H1 (cell line): ENCODE measurements at regions not wholly inside any gene's neighbourhood (a gene's known extent, or its start where the extent isn't known, plus 50 kb on each side); places are given as distances from the start of the nearest gene placed in this dataset.

Source experiments
- CTCF ChIA-PET: fragments of 300-600 bp; sonication (Branson Sonifier 250); formaldehyde crosslinking; loops from one replicate; lab custom pipeline; 2021; ENCODE audit not compliant: partially characterized antibody; lab: Charles Lee
- POLR2A ChIA-PET: fragments of 300-600 bp; sonication (Branson Sonifier 250); formaldehyde crosslinking; loops from one replicate; lab custom pipeline; 2021; ENCODE audit warnings: inconsistent platforms; ENCODE audit not compliant: partially characterized antibody; lab: Charles Lee
- DNase-seq, 2 experiments: peaks; one replicate each; pipeline versions ENCODE4 v3.0.0 to v3.0.0-alpha.2; 2010 to 2022; ENCODE audit warnings: low spot score in 2 of 2, low read depth in 1 of 2, mixed read lengths in 1 of 2
- FAIRE-seq: peaks from 2 replicates; lab custom pipeline; 2011; peaks lifted over from hg19 to GRCh38; lab: Jason Lieb, UNC
- H2AFZ ChIP-seq: 2 replicates; pipeline ENCODE4 v1.8.1; 2012; ENCODE audit warnings: low read length, inconsistent platforms
- H2AK5ac ChIP-seq: 2 replicates; pipeline ENCODE4 v1.6.1; 2013; ENCODE audit warnings: low read depth, low read length
- H2BK120ac ChIP-seq: replicated peaks from 2 replicates; pipeline ENCODE3; 2013; ENCODE audit warnings: low read depth, low read length, inconsistent platforms
- H2BK12ac ChIP-seq: 2 replicates; pipeline ENCODE4 v1.6.1; 2013; ENCODE audit warnings: low read depth, low read length
- H2BK15ac ChIP-seq: 2 replicates; pipeline ENCODE4 v1.6.1; 2013; ENCODE audit warnings: low read length
- H2BK20ac ChIP-seq: 2 replicates; pipeline ENCODE4 v1.6.1; 2013; ENCODE audit warnings: low read length
- H2BK5ac ChIP-seq: 2 replicates; pipeline ENCODE4 v1.6.1; 2013; ENCODE audit warnings: low read depth, low read length
- H3K14ac ChIP-seq: 2 replicates; pipeline ENCODE4 v1.6.1; 2013; ENCODE audit warnings: inconsistent platforms; ENCODE audit not compliant: insufficient read length
- H3K18ac ChIP-seq: 2 replicates; pipeline ENCODE4 v1.6.1; 2013; ENCODE audit warnings: low read length; ENCODE audit errors: extremely low read depth
- H3K23ac ChIP-seq: 2 replicates; pipeline ENCODE4 v1.6.1; 2013; ENCODE audit warnings: inconsistent platforms; ENCODE audit not compliant: insufficient read length
- H3K23me2 ChIP-seq: 2 replicates; pipeline ENCODE4 v1.6.1; 2013; ENCODE audit warnings: low read depth, low read length
- H3K27ac ChIP-seq: 2 replicates; pipeline ENCODE4 v1.6.1; 2011; ENCODE audit warnings: low read depth, low read length, inconsistent platforms
- H3K27me3 ChIP-seq, 4 experiments: replicated peaks in 1 of 4; 1 replicate in 1 of 4; 2 replicates in 3 of 4; pipeline versions ENCODE4 v1.6.1 to v1.8.1; 2011 to 2013; ENCODE audit warnings: low read length in 3 of 4, mild to moderate bottlenecking in 3 of 4, inconsistent platforms in 2 of 4, mixed read lengths in 2 of 4, moderate library complexity in 1 of 4; ENCODE audit not compliant: control insufficient read depth in 3 of 4, insufficient read depth in 3 of 4; ENCODE audit errors: extremely low read depth in 1 of 4
- H3K36me3 ChIP-seq, 4 experiments: 2 replicates each; pipeline versions ENCODE4 v1.6.1 to v1.8.1; 2011 to 2013; ENCODE audit warnings: mild to moderate bottlenecking in 4 of 4, low read length in 3 of 4, moderate library complexity in 2 of 4, control low read depth in 1 of 4, inconsistent platforms in 1 of 4; ENCODE audit not compliant: insufficient read depth in 4 of 4, control insufficient read depth in 2 of 4
- H3K4ac ChIP-seq: replicated peaks from 2 replicates; pipeline ENCODE3; 2013; ENCODE audit warnings: low read length, low read depth, mixed read lengths, inconsistent platforms; ENCODE audit not compliant: insufficient read length
- H3K4me1 ChIP-seq, 4 experiments: replicated peaks in 1 of 4; 1 replicate in 1 of 4; 2 replicates in 3 of 4; pipeline versions ENCODE4 v1.6.1 to v1.8.1; 2011 to 2013; ENCODE audit warnings: low read length in 3 of 4, inconsistent platforms in 2 of 4, mixed read lengths in 1 of 4; ENCODE audit not compliant: insufficient read depth in 4 of 4, control insufficient read depth in 3 of 4
- H3K4me2 ChIP-seq, 2 experiments: 2 replicates each; pipeline versions ENCODE4 v1.6.1 to v1.8.1; 2011 to 2013; ENCODE audit warnings: low read depth in 2 of 2, low read length in 2 of 2, control low read depth in 1 of 2, inconsistent platforms in 1 of 2, mild to moderate bottlenecking in 1 of 2; ENCODE audit not compliant: insufficient read depth in 1 of 2
- H3K4me3 ChIP-seq, 4 experiments: fragments of 200-600, 300-600 bp in 1 of 4; sonication (generic), shearing (Covaris generic), sonication (Bioruptor Twin) in 1 of 4; 2 replicates each; pipeline versions ENCODE4 v1.5.1 to v1.8.1; 2011 to 2016; ENCODE audit warnings: low read length in 4 of 4, low read depth in 3 of 4, control low read depth in 2 of 4, inconsistent platforms in 2 of 4, mild to moderate bottlenecking in 2 of 4, mixed read lengths in 1 of 4, moderate library complexity in 1 of 4; ENCODE audit not compliant: insufficient read depth in 2 of 4; ENCODE audit errors: extremely low read depth in 1 of 4
- H3K56ac ChIP-seq: replicated peaks from 2 replicates; pipeline ENCODE3; 2013; ENCODE audit warnings: low read depth, mild to moderate bottlenecking, mixed read lengths, low read length, inconsistent platforms; ENCODE audit not compliant: insufficient read length
- H3K79me1 ChIP-seq: 2 replicates; pipeline ENCODE4 v1.6.1; 2013; ENCODE audit warnings: low read depth, low read length, control low read depth
- H3K79me2 ChIP-seq, 2 experiments: 2 replicates each; pipeline versions ENCODE4 v1.6.1 to v1.8.1; 2012 to 2013; ENCODE audit warnings: low read length in 2 of 2, mild to moderate bottlenecking in 2 of 2, inconsistent platforms in 1 of 2; ENCODE audit not compliant: insufficient read depth in 2 of 2, control insufficient read depth in 1 of 2
- H3K9ac ChIP-seq, 4 experiments: replicated peaks in 1 of 4; 1 replicate in 1 of 4; 2 replicates in 3 of 4; pipeline versions ENCODE4 v1.6.1 to v1.8.1; 2011 to 2013; ENCODE audit warnings: low read depth in 3 of 4, low read length in 3 of 4, control low read depth in 2 of 4, mild to moderate bottlenecking in 2 of 4, moderate library complexity in 2 of 4, inconsistent platforms in 1 of 4; ENCODE audit errors: extremely low read depth in 1 of 4
- H3K9me3 ChIP-seq, 2 experiments: 2 replicates each; pipeline versions ENCODE4 v1.6.1 to v1.8.1; 2012 to 2013; ENCODE audit warnings: mild to moderate bottlenecking in 2 of 2, moderate library complexity in 2 of 2, control low read depth in 1 of 2, inconsistent platforms in 1 of 2, low read depth in 1 of 2, low read length in 1 of 2, mixed read lengths in 1 of 2; ENCODE audit not compliant: insufficient read depth in 2 of 2
- H4K20me1 ChIP-seq, 2 experiments: replicated peaks in 1 of 2; 2 replicates each; pipeline versions ENCODE3 to v1.8.1; 2011 to 2013; ENCODE audit warnings: inconsistent platforms in 2 of 2, low read length in 2 of 2, mild to moderate bottlenecking in 1 of 2; ENCODE audit not compliant: insufficient read depth in 2 of 2, control insufficient read depth in 1 of 2
- H4K5ac ChIP-seq: 2 replicates; pipeline ENCODE4 v1.6.1; 2013; ENCODE audit warnings: low read length, low read depth, mixed read lengths, inconsistent platforms; ENCODE audit not compliant: insufficient read length
- H4K8ac ChIP-seq: 2 replicates; pipeline ENCODE4 v1.8.0; 2013; ENCODE audit warnings: mild to moderate bottlenecking, moderate library complexity, low read length, inconsistent platforms; ENCODE audit not compliant: insufficient read depth; ENCODE audit errors: extremely low read depth
- H4K91ac ChIP-seq: replicated peaks from 2 replicates; pipeline ENCODE3; 2013; ENCODE audit warnings: low read length, mixed read lengths, inconsistent platforms; ENCODE audit not compliant: insufficient read length
- RFX5 ChIP-seq: IDR thresholded peaks from 2 replicates; pipeline ENCODE4 v1.6.1; 2011; ENCODE audit warnings: low read depth, low read length, improper control_type of control experiment, borderline replicate concordance
- TF ChIP-seq, protein P1 (sequence below): fragments of 300-600 bp; sonication (generic); IDR thresholded peaks from 2 replicates; pipeline ENCODE4 v1.7.1; 2012; ENCODE audit warnings: low read length, moderate library complexity, mild to moderate bottlenecking, inconsistent platforms; ENCODE audit not compliant: insufficient replicate concordance

- H3K4me1 ChIP-seq: no peaks in the 10 kb centered on the region
- no peak overlapping the region for H2BK120ac ChIP-seq
- no peak overlapping the region for H3K56ac ChIP-seq
- H4K91ac ChIP-seq: no peak overlapping the region
- H3K79me2 ChIP-seq: no peaks in the 10 kb centered on the region
- no peak overlapping the region for H3K14ac ChIP-seq
- H3K23ac ChIP-seq: no peak overlapping the region
- ChIA-PET POLR2A (no interaction called here), CTCF (interaction anchor here (0.7 to 1.6 kb wide), 3 partner anchors 14 to 97 kb away, joined by 3 to 4 read pairs (median 4); no protein-coding TSS in a partner anchor)
- no peak overlapping the region for H2BK5ac ChIP-seq
- H4K5ac ChIP-seq: no peak overlapping the region
- H3K79me1 ChIP-seq: no peaks in the 10 kb centered on the region
- H3K23me2 ChIP-seq: no peaks in the 10 kb centered on the region
- no peaks in the 10 kb centered on the region for H4K20me1 ChIP-seq
- no peak overlapping the region for H3K18ac ChIP-seq
- no peak overlapping the region for H3K27ac ChIP-seq
- no peak overlapping the region for H3K4me3 ChIP-seq
- H4K8ac ChIP-seq: no peak overlapping the region
- H3K36me3 ChIP-seq: no peaks in the 10 kb centered on the region
- no peak overlapping the region for H2BK20ac ChIP-seq
- no peak overlapping the region for H3K4ac ChIP-seq
- no peaks in the 10 kb centered on the region for H3K9me3 ChIP-seq
- H2BK15ac ChIP-seq: no peak overlapping the region
- H2AK5ac ChIP-seq: no peak overlapping the region
- H2BK12ac ChIP-seq: no peak overlapping the region
- no peaks in the 10 kb centered on the region for H3K27me3 ChIP-seq
- DNase-seq: no peak
- H2AFZ ChIP-seq: no peak overlapping the region
- H3K4me2 ChIP-seq: no peak overlapping the region
- H3K9ac ChIP-seq: no peak overlapping the region
- FAIRE-seq: no peak
- TF ChIP-seq, protein P1, sequence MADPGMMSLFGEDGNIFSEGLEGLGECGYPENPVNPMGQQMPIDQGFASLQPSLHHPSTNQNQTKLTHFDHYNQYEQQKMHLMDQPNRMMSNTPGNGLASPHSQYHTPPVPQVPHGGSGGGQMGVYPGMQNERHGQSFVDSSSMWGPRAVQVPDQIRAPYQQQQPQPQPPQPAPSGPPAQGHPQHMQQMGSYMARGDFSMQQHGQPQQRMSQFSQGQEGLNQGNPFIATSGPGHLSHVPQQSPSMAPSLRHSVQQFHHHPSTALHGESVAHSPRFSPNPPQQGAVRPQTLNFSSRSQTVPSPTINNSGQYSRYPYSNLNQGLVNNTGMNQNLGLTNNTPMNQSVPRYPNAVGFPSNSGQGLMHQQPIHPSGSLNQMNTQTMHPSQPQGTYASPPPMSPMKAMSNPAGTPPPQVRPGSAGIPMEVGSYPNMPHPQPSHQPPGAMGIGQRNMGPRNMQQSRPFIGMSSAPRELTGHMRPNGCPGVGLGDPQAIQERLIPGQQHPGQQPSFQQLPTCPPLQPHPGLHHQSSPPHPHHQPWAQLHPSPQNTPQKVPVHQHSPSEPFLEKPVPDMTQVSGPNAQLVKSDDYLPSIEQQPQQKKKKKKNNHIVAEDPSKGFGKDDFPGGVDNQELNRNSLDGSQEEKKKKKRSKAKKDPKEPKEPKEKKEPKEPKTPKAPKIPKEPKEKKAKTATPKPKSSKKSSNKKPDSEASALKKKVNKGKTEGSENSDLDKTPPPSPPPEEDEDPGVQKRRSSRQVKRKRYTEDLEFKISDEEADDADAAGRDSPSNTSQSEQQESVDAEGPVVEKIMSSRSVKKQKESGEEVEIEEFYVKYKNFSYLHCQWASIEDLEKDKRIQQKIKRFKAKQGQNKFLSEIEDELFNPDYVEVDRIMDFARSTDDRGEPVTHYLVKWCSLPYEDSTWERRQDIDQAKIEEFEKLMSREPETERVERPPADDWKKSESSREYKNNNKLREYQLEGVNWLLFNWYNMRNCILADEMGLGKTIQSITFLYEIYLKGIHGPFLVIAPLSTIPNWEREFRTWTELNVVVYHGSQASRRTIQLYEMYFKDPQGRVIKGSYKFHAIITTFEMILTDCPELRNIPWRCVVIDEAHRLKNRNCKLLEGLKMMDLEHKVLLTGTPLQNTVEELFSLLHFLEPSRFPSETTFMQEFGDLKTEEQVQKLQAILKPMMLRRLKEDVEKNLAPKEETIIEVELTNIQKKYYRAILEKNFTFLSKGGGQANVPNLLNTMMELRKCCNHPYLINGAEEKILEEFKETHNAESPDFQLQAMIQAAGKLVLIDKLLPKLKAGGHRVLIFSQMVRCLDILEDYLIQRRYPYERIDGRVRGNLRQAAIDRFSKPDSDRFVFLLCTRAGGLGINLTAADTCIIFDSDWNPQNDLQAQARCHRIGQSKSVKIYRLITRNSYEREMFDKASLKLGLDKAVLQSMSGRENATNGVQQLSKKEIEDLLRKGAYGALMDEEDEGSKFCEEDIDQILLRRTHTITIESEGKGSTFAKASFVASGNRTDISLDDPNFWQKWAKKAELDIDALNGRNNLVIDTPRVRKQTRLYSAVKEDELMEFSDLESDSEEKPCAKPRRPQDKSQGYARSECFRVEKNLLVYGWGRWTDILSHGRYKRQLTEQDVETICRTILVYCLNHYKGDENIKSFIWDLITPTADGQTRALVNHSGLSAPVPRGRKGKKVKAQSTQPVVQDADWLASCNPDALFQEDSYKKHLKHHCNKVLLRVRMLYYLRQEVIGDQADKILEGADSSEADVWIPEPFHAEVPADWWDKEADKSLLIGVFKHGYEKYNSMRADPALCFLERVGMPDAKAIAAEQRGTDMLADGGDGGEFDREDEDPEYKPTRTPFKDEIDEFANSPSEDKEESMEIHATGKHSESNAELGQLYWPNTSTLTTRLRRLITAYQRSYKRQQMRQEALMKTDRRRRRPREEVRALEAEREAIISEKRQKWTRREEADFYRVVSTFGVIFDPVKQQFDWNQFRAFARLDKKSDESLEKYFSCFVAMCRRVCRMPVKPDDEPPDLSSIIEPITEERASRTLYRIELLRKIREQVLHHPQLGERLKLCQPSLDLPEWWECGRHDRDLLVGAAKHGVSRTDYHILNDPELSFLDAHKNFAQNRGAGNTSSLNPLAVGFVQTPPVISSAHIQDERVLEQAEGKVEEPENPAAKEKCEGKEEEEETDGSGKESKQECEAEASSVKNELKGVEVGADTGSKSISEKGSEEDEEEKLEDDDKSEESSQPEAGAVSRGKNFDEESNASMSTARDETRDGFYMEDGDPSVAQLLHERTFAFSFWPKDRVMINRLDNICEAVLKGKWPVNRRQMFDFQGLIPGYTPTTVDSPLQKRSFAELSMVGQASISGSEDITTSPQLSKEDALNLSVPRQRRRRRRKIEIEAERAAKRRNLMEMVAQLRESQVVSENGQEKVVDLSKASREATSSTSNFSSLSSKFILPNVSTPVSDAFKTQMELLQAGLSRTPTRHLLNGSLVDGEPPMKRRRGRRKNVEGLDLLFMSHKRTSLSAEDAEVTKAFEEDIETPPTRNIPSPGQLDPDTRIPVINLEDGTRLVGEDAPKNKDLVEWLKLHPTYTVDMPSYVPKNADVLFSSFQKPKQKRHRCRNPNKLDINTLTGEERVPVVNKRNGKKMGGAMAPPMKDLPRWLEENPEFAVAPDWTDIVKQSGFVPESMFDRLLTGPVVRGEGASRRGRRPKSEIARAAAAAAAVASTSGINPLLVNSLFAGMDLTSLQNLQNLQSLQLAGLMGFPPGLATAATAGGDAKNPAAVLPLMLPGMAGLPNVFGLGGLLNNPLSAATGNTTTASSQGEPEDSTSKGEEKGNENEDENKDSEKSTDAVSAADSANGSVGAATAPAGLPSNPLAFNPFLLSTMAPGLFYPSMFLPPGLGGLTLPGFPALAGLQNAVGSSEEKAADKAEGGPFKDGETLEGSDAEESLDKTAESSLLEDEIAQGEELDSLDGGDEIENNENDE: no peak
- TF ChIP-seq RFX5: no peak
These were observed 289.8 kb upstream of the SNX7 start for GRCh38 chr1:98371764-98372163.
